Fibroblast of skin of right quadriceps (primary cell): ENCODE measurements at regions not wholly inside any gene's neighbourhood (a gene's known extent, or its start where the extent isn't known, plus 50 kb on each side); places are given as distances from the start of the nearest gene placed in this dataset.

Experiments used
- DNase-seq: peaks from one replicate; pipeline ENCODE4 v3.0.0-alpha.2; 2013

- peak; percentile 64 for DNase-seq
Measured at GRCh38 chr2:144152817-144153271, 367.1 kb downstream of the ZEB2 start.

GRCh38 chr2:144151851-144152250 lies 368.1 kb downstream of the ZEB2 start:
- no peak for DNase-seq

- DNase-seq, result no peak
Measured at GRCh38 chr2:144151405-144151804, 368.5 kb downstream of the ZEB2 start.

DNA sequence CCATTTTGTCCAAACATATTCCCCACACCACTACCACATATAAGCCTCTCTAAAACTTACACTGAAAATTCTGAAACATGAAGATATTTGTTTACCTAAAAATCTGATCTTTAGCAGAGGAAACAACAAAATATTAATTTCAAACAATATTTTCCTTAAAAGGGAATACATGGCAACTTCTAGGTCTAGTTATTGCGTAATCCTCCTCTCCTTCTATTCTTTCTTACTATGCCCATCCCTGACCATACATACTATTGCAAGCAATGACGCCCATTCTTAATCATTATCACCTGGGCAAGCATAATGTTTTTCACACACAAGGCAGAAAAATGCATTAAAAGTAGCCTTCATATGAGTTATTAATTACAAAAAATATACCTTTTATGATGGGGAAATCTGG lies 372.6 kb downstream of the ZEB2 start:
- DNase-seq, result no peak

- DNase-seq, result no peak
Measured at GRCh38 chr2:144146876-144147275, 373.0 kb downstream of the ZEB2 start.

DNA sequence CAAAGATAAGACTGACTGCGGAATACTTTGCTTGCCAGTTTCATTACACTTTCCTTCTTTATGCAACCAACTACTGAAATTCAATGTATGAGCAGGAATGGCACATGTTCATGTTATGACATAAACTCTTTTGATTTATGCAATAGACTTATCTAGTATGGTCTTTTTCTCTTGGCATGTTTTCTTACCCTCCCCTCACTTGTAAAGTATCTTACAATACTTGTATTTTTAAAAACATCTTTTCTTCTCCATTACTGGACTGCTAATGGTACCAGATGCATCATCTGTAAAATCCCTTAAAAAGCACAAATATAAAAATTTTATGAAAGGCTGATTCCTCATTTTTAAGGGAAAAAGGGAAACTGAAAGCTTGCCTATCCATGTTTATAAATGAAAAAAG lies 373.8 kb downstream of the ZEB2 start:
- DNase-seq, result no peak

GRCh38 chr2:144143294-144144151 lies 376.4 kb downstream of the ZEB2 start:
- DNase-seq, result no peak

GRCh38 chr2:144140891-144141290 lies 379.0 kb downstream of the ZEB2 start:
- DNase-seq, result peak; percentile 20

GRCh38 chr2:144137705-144138428 lies 382.1 kb downstream of the ZEB2 start:
- peak; percentile 22 for DNase-seq

DNA sequence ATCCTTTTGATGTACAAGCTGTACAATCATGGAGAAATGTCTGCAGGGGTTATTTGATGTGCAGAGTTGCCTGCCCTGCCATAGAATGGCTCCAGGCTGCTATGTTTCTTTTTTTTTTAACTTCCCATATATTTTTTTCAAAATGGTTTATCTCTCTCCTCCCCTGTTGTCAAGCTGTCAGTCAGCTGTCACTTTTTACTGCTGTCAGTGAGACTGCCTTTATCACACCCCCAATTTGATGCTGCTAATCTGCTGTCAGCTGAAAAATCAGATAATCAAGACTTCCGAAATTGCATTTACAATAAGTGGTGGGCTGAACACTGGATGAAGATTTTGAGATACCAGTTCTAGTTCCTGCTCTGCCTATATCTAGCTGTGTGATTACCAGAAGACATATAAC lies 382.6 kb downstream of the ZEB2 start:
- no peak for DNase-seq

- DNase-seq, result no peak
Measured at GRCh38 chr2:144136297-144137010, 383.5 kb downstream of the ZEB2 start.

DNA sequence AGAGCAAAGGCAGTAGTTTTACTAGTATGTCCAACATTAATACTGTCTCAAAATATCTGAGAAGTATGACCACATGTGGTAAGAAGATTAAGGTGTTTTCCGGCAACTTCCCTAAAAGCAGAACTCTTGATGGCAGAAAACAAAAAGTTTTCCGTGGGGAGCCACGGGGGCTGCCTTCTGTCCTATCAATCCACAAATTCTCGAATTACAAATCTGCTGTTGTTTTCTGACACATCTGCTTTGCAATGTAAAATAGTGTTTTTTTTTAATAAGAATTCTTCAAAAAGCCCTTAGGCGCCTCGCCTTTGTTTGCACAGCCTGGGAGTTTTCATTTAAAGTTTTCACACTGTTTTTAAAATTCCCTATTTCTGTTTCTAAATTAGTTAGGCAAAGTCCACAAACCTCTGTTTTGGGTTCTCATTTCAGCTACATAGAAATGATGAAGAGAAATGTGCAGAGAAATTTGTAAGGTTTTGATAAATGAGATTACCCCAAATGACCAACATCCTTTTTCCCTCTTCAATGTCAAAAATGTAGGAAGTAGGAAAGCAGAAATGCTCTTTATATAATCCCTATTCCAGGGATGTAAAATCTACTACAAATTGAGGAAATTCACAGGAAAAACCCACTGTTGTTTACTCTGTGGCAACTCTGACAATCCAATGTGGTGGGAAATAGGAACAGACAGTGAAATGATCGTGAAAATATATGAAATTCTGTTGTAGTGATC lies 385.8 kb downstream of the ZEB2 start:
- DNase-seq, result no peak

- DNase-seq, result peak; percentile 42
Measured at GRCh38 chr2:144132357-144132756, 387.6 kb downstream of the ZEB2 start.

DNA sequence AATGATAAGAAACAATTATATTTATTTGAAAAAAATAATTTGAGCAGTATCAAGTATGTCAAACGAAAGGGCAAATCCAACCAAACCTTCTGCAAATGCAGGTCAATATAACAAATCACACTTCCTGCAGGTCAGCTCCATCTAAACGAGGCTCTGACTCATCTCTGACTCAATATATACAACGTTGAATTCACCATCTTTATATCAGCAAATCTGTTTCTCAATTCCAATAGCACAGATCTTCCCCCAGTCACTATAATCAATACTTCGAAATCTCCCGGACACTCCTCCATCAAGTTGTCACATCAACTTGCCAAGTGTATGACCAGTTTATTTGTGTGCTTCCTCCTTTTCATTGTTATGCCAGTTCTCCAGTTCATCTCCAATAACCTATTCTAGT lies 388.9 kb downstream of the ZEB2 start:
- DNase-seq, result no peak

GRCh38 chr2:144130551-144130950 lies 389.4 kb downstream of the ZEB2 start:
- no peak for DNase-seq

- DNase-seq, result no peak
Measured at GRCh38 chr2:144128130-144128746, 391.7 kb downstream of the ZEB2 start.

- no peak for DNase-seq
Measured at GRCh38 chr2:144127693-144128092, 392.2 kb downstream of the ZEB2 start.

DNA sequence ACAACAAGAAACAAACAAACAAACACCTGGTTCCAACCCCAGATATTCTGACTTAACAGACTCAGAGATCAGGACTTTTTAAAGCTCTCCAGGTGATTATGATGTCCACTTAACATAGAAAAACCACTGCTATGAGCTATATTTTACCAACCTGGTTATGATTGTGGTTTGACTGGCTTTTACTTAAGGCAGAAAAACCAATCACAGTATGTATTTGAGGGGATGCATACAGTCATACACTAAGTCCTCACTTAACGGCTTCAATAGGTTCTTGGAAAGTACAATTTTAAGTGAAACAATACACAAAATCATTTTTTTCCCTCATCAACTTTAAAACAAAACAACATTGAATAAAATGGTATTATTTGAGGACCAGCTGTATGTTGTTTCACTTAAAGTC lies 393.6 kb downstream of the ZEB2 start:
- no peak for DNase-seq

DNA sequence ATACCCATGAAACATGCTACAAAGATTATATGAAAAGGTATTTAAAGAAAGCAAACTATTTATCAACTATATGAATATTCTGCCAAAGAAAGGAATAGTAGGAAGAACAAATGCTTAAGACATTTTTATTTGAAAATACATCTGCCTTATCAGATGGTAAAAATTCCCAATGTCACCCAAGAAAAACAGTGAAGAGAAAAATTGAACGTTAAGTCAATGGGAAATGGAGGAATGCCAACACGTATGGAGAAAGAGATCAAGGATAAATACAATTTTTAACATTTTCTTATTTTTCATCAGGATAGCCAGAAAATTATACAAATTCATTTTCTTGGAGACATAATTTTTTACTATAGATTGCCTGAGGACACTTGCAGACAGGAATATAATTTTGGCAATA lies 394.2 kb downstream of the ZEB2 start:
- no peak for DNase-seq

DNA sequence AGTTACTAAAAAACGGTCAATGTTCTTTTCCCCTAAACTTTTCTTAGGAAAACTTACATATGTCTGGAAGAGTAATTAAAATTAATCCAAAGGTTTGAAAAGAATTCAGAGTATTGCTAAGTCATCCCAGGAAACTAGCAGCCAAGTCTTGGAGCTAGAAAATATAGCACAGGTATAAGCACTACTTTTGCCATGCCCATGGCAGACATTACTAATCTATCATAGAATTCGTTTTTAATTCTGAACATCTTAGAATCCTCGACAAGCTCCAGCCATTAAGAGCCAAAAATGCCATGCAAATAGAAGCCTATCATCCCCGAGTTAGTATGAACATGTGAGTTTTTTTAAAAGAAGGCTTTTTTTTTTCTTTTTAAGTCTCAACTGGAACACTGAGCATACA lies 395.0 kb downstream of the ZEB2 start:
- DNase-seq, result no peak

DNA sequence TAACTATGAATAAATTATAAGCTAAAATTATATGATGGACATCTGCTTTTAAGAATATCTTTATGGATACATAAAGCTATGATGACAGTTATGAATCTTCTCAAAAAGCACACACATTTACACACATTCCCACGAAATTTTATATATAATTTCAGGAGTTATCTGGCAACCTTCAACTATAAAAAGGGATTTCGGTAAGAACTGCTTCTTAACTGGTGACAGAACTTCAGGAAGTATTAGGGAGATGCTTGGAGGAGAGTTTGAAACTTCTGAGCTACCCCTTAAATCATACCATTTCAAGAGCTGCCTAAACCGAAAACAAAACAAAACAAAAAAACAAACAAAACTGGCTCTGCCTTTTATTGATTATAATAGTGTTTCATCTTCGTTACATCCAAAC lies 399.4 kb downstream of the ZEB2 start:
- DNase-seq, result no peak

DNA sequence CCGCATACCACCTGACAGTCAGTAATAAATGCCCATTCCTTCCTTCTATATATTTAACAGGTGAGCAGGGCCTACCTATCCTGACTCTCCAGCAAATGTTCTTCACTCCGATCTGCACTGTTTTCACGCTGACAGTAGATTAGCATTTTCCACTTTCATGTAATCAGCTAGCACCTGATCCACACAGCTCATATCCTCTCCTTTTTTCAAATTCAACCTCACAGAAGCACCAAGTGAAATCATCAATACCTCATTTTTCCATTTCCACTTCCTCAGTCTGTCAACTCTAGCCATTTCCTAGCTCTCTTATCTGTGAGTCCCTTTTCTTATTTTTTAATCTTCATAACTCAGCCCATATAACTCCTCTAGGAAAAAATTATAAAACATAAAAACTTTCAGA lies 402.8 kb downstream of the ZEB2 start:
- DNase-seq, result no peak
